Neuron (in vitro differentiated cells): ENCODE measurements at regions not wholly inside any gene's neighbourhood (a gene's known extent, or its start where the extent isn't known, plus 50 kb on each side); places are given as distances from the start of the nearest gene placed in this dataset.

ENCODE experiments used
- H2AFZ ChIP-seq: one replicate; pipeline ENCODE4 v1.6.1; 2013; ENCODE audit warnings: low read depth, mild to moderate bottlenecking, inconsistent platforms, low read length, moderate library complexity
- H3K27me3 ChIP-seq: one replicate; pipeline ENCODE4 v1.6.1; 2013; ENCODE audit warnings: low read length; ENCODE audit not compliant: insufficient read depth
- H3K36me3 ChIP-seq: one replicate; pipeline ENCODE4 v1.6.1; 2013; ENCODE audit warnings: low read length; ENCODE audit not compliant: insufficient read depth
- H3K4me1 ChIP-seq: one replicate; pipeline ENCODE4 v1.6.1; 2013; ENCODE audit warnings: low read length; ENCODE audit not compliant: insufficient read depth
- H3K4me3 ChIP-seq: 2 replicates; pipeline ENCODE4 v1.5.1; 2013; ENCODE audit warnings: mild to moderate bottlenecking, low read length, moderate library complexity
- H3K9me3 ChIP-seq: one replicate; pipeline ENCODE4 v1.6.1; 2013; ENCODE audit warnings: low read length

GRCh38 chr6:127053032-127053874 lies 65.2 kb upstream of the RSPO3 start:
- Histone ChIP-seq H3K9me3 (no peaks in the 10 kb centered on the region), H3K4me1 (no peaks in the 10 kb centered on the region), H3K27me3 (no peaks in the 10 kb centered on the region), H3K36me3 (no peaks in the 10 kb centered on the region), H2AFZ (no peak overlapping the region), H3K4me3 (no peak overlapping the region)

GRCh38 chr6:127053875-127054235 lies 64.6 kb upstream of the RSPO3 start:
- Histone ChIP-seq H3K4me3 (no peak overlapping the region), H3K36me3 (no peaks in the 10 kb centered on the region), H3K27me3 (no peaks in the 10 kb centered on the region), H3K4me1 (no peaks in the 10 kb centered on the region), H3K9me3 (no peaks in the 10 kb centered on the region), H2AFZ (no peak overlapping the region)

GRCh38 chr6:127058027-127058426 lies 60.4 kb upstream of the RSPO3 start:
- Histone ChIP-seq H3K4me3 (no peak overlapping the region), H3K9me3 (no peaks in the 10 kb centered on the region), H2AFZ (no peak overlapping the region), H3K4me1 (no peaks in the 10 kb centered on the region), H3K27me3 (no peaks in the 10 kb centered on the region), H3K36me3 (no peaks in the 10 kb centered on the region)

GRCh38 chr6:127058936-127059335 lies 59.5 kb upstream of the RSPO3 start:
- Histone ChIP-seq H2AFZ (no peak overlapping the region), H3K27me3 (no peaks in the 10 kb centered on the region), H3K4me3 (no peak overlapping the region), H3K9me3 (no peaks in the 10 kb centered on the region), H3K4me1 (no peaks in the 10 kb centered on the region), H3K36me3 (no peaks in the 10 kb centered on the region)
